H9 (cell line): ENCODE measurements at regions not wholly inside any gene's neighbourhood (a gene's known extent, or its start where the extent isn't known, plus 50 kb on each side); places are given as distances from the start of the nearest gene placed in this dataset.

Source experiments
- DNase-seq: peaks from one replicate; pipeline ENCODE4 v3.0.0-alpha.2; 2017
- H2AFZ ChIP-seq: one replicate; pipeline ENCODE4 v1.6.1; 2013; ENCODE audit warnings: mild to moderate bottlenecking, low read length, control low read depth, moderate library complexity
- H2AK5ac ChIP-seq: 2 replicates; pipeline ENCODE4 v1.6.1; 2013; ENCODE audit warnings: low read length, control low read depth, mixed read lengths; ENCODE audit not compliant: insufficient read length
- H2BK120ac ChIP-seq: one replicate; pipeline ENCODE4 v1.6.1; 2013; ENCODE audit warnings: low read depth, mild to moderate bottlenecking, low read length, control low read depth, inconsistent platforms; ENCODE audit not compliant: poor library complexity, severe bottlenecking
- H2BK12ac ChIP-seq: 2 replicates; pipeline ENCODE4 v1.6.1; 2013; ENCODE audit warnings: low read length, control low read depth, mixed read lengths, low read depth; ENCODE audit not compliant: insufficient read length
- H2BK15ac ChIP-seq: 2 replicates; pipeline ENCODE4 v1.6.1; 2013; ENCODE audit warnings: low read depth, low read length, control low read depth
- H2BK20ac ChIP-seq: one replicate; pipeline ENCODE4 v1.6.1; 2013; ENCODE audit warnings: low read depth, mild to moderate bottlenecking, low read length, control low read depth, inconsistent platforms; ENCODE audit not compliant: poor library complexity, severe bottlenecking
- H2BK5ac ChIP-seq: 2 replicates; pipeline ENCODE4 v1.6.1; 2013; ENCODE audit warnings: low read length, control low read depth, mixed read lengths; ENCODE audit not compliant: insufficient read length
- H3K14ac ChIP-seq: 2 replicates; pipeline ENCODE4 v1.6.1; 2013; ENCODE audit warnings: low read length, control low read depth; ENCODE audit not compliant: insufficient read depth
- H3K18ac ChIP-seq: 2 replicates; pipeline ENCODE4 v1.6.1; 2013; ENCODE audit warnings: low read depth, mild to moderate bottlenecking, mixed read lengths, low read length, control low read depth; ENCODE audit not compliant: insufficient read length
- H3K23ac ChIP-seq: 2 replicates; pipeline ENCODE4 v1.6.1; 2013; ENCODE audit warnings: low read length, control low read depth, mixed read lengths, low read depth; ENCODE audit not compliant: insufficient read length
- H3K23me2 ChIP-seq: 2 replicates; pipeline ENCODE4 v1.6.1; 2013; ENCODE audit warnings: low read depth, mild to moderate bottlenecking, mixed read lengths, low read length, control low read depth; ENCODE audit not compliant: insufficient read length, poor library complexity, severe bottlenecking
- H3K27ac ChIP-seq: 2 replicates; pipeline ENCODE4 v1.5.1; 2013; ENCODE audit warnings: low read length, control low read depth, mixed read lengths, low read depth; ENCODE audit not compliant: insufficient read length
- H3K27me3 ChIP-seq: 2 replicates; pipeline ENCODE4 v1.6.1; 2013; ENCODE audit warnings: low read length, control low read depth, inconsistent platforms; ENCODE audit not compliant: insufficient read depth
- H3K4ac ChIP-seq: 2 replicates; pipeline ENCODE4 v1.6.1; 2013; ENCODE audit warnings: low read depth, mild to moderate bottlenecking, control low read depth, inconsistent platforms, low read length, moderate library complexity
- H3K4me1 ChIP-seq: 2 replicates; pipeline ENCODE4 v1.6.1; 2013; ENCODE audit warnings: low read length, control low read depth, inconsistent platforms; ENCODE audit not compliant: insufficient read depth
- H3K4me2 ChIP-seq: 2 replicates; pipeline ENCODE4 v1.6.1; 2013; ENCODE audit warnings: low read length, control low read depth, mixed read lengths; ENCODE audit not compliant: insufficient read length, insufficient read depth
- H3K56ac ChIP-seq: 2 replicates; pipeline ENCODE4 v1.6.1; 2013; ENCODE audit warnings: low read depth, mild to moderate bottlenecking, mixed read lengths, low read length, control low read depth; ENCODE audit not compliant: insufficient read length
- H3K79me1 ChIP-seq: 2 replicates; pipeline ENCODE4 v1.6.1; 2013; ENCODE audit warnings: low read depth, mild to moderate bottlenecking, moderate library complexity, low read length, control low read depth, inconsistent platforms; ENCODE audit not compliant: insufficient read depth, poor library complexity, severe bottlenecking
- H3K79me2 ChIP-seq: 2 replicates; pipeline ENCODE4 v1.6.1; 2013; ENCODE audit warnings: low read length, control low read depth, inconsistent platforms; ENCODE audit not compliant: insufficient read depth
- H3K9ac ChIP-seq: 2 replicates; pipeline ENCODE4 v1.6.1; 2013; ENCODE audit warnings: low read length, control low read depth, mixed read lengths; ENCODE audit not compliant: insufficient read length; ENCODE audit errors: extremely low read depth
- H3K9me3 ChIP-seq: one replicate; pipeline ENCODE4 v1.6.1; 2013; ENCODE audit warnings: low read depth, low read length, inconsistent platforms; ENCODE audit not compliant: control insufficient read depth
- H3T11ph ChIP-seq: one replicate; pipeline ENCODE4 v1.6.1; 2013; ENCODE audit warnings: mild to moderate bottlenecking, low read length, control low read depth, inconsistent platforms
- H4K20me1 ChIP-seq: one replicate; pipeline ENCODE4 v1.6.1; 2013; ENCODE audit not compliant: control insufficient read depth, insufficient read length, insufficient read depth
- H4K5ac ChIP-seq: 2 replicates; pipeline ENCODE4 v1.6.1; 2013; ENCODE audit warnings: low read depth, mild to moderate bottlenecking, mixed read lengths, low read length, control low read depth; ENCODE audit not compliant: insufficient read length
- H4K8ac ChIP-seq: replicated peaks from 2 replicates; pipeline ENCODE4 v1.6.1; 2013; ENCODE audit warnings: low read length, control low read depth, mixed read lengths, low read depth; ENCODE audit not compliant: insufficient read length
- H4K91ac ChIP-seq: 2 replicates; pipeline ENCODE4 v1.6.1; 2013; ENCODE audit warnings: low read depth, mild to moderate bottlenecking, moderate library complexity, mixed read lengths, low read length, control low read depth; ENCODE audit not compliant: insufficient read length
- H3K27ac Mint-ChIP-seq, 3 experiments: 2 replicates in 2 of 3; 3 replicates in 1 of 3; pipeline ENCODE4 v1.8.0; 2020 to 2021; ENCODE audit warnings: mixed read lengths in 3 of 3, mild to moderate bottlenecking in 1 of 3, moderate library complexity in 1 of 3
- H3K27me3 Mint-ChIP-seq: 2 replicates; pipeline ENCODE4 v1.8.0; 2021; ENCODE audit warnings: low read depth, mild to moderate bottlenecking, moderate library complexity, mixed read lengths
- H3K36me3 Mint-ChIP-seq, 3 experiments: 2 replicates in 2 of 3; 3 replicates in 1 of 3; pipeline ENCODE4 v1.8.0; 2020 to 2021; ENCODE audit warnings: low read depth in 3 of 3, mixed read lengths in 3 of 3; ENCODE audit not compliant: insufficient read depth in 1 of 3
- H3K4me1 Mint-ChIP-seq, 2 experiments: 2 replicates each; pipeline ENCODE4 v1.8.0; 2020; ENCODE audit warnings: mixed read lengths in 2 of 2
- H3K4me3 Mint-ChIP-seq, 2 experiments: 2 replicates in 1 of 2; 3 replicates in 1 of 2; pipeline ENCODE4 v1.8.0; 2020 to 2021; ENCODE audit warnings: mild to moderate bottlenecking in 2 of 2, mixed read lengths in 2 of 2, moderate library complexity in 1 of 2
- H3K9me3 Mint-ChIP-seq, 2 experiments: 2 replicates in 1 of 2; 3 replicates in 1 of 2; pipeline ENCODE4 v1.8.0; 2020; ENCODE audit warnings: mild to moderate bottlenecking in 2 of 2, mixed read lengths in 2 of 2, moderate library complexity in 1 of 2
- CTCF ChIP-seq: fragments of 200-600 bp; sonication (generic); conservative IDR thresholded peaks from 3 replicates; pipeline ENCODE4 v1.8.0; 2021; ENCODE audit warnings: antibody characterized with exemption, mild to moderate bottlenecking
- WGBS: extraction: QIAGEN DNeasy Blood & Tissue Kit; methylation state at CpG from one replicate; pipeline ENCODE4 v1.1.7; 2013; ENCODE audit warnings: missing lambda C conversion rate, low lambda C conversion rate, mixed read lengths; ENCODE audit not compliant: insufficient read length; ENCODE audit errors: extremely low coverage; 5-methylcytosine and 5-hydroxymethylcytosine counted together

GRCh38 chr2:239584986-239585385 lies 184.2 kb upstream of the HDAC4 start:
- WGBS: no CpG with 5 or more reads among the region's 3 CpGs
- Histone ChIP-seq H3T11ph (no peak overlapping the region), H3K9me3 (no peaks in the 10 kb centered on the region), H3K23me2 (no peaks in the 10 kb centered on the region), H3K27me3 (no peaks in the 10 kb centered on the region), H4K20me1 (no peaks in the 10 kb centered on the region), H4K91ac (no peak overlapping the region), H3K56ac (no peak overlapping the region), H3K4me2 (no peak overlapping the region), H2BK5ac (no peak overlapping the region), H3K14ac (peak overlapping the region; percentile 22; the same call in 1 of the 2 replicates), H2BK20ac (no peak overlapping the region), H2AK5ac (no peak overlapping the region), H3K27ac (no peak overlapping the region), H2BK12ac (no peak overlapping the region), H2BK15ac (no peak overlapping the region), H4K5ac (no peak overlapping the region), H4K8ac (no peak overlapping the region), H2AFZ (no peak overlapping the region), H2BK120ac (no peak overlapping the region), H3K9ac (no peak overlapping the region), H3K18ac (no peak overlapping the region), H3K4me1 (no peaks in the 10 kb centered on the region), H3K79me1 (no peaks in the 10 kb centered on the region), H3K23ac (no peak overlapping the region), H3K79me2 (no peaks in the 10 kb centered on the region), H3K4ac (no peak overlapping the region)
- TF ChIP-seq CTCF: no peak
- no peaks in the 10 kb centered on the region for H3K9me3 Mint-ChIP-seq
- H3K36me3 Mint-ChIP-seq: no peaks in the 10 kb centered on the region; a peak in 1 of 7 replicates
- peaks cover 2% of the 10 kb centered on the region for H3K27me3 Mint-ChIP-seq
- H3K4me1 Mint-ChIP-seq: peaks cover 16 to 21% of the 10 kb centered on the region in 2 experiments
- H3K4me3 Mint-ChIP-seq: no peak overlapping the region
- no peak for DNase-seq
- H3K27ac Mint-ChIP-seq: no peak overlapping the region
